HG03175 (cell line): ENCODE measurements at regions not wholly inside any gene's neighbourhood (a gene's known extent, or its start where the extent isn't known, plus 50 kb on each side); places are given as distances from the start of the nearest gene placed in this dataset.

Experiments
- ATAC-seq: cut with Tn5 transposase; IDR thresholded peaks from one replicate; pipeline ENCODE4 v1.9.1; 2021; ENCODE audit warnings: mild to moderate bottlenecking, moderate library complexity; ENCODE audit not compliant: unreplicated experiment

- no peak for ATAC-seq
Observed at GRCh38 chr2:14684516-14684915, 52.0 kb downstream of the LRATD1 start.

DNA sequence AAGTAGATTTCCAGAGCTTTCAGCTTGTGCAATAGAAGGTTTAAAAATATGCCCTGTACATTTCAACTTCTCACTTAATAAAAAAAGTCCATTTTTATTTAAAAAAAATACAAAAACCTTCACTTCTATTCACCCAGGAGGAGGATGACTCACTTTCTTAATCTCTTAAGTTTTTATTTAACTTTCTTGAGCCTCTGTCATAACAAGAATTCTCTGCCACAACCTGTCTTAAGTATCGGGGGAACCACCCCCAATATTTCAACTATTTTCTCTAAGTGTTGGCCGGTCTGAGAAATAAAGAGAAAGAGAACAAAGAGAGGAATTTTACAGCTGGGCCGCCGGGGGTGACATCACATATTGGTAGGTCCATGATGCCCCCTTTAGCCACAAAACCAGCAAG lies 58.4 kb downstream of the LRATD1 start:
- ATAC-seq = no peak

GRCh38 chr2:14693874-14694273 lies 61.4 kb downstream of the LRATD1 start:
- no peak for ATAC-seq

- ATAC-seq = no peak
Observed at GRCh38 chr2:14700753-14701152, 68.2 kb downstream of the LRATD1 start.

- no peak for ATAC-seq
Observed at GRCh38 chr2:14702258-14702657, 69.7 kb downstream of the LRATD1 start.

GRCh38 chr2:14706201-14706600 lies 73.7 kb downstream of the LRATD1 start:
- ATAC-seq = no peak

DNA sequence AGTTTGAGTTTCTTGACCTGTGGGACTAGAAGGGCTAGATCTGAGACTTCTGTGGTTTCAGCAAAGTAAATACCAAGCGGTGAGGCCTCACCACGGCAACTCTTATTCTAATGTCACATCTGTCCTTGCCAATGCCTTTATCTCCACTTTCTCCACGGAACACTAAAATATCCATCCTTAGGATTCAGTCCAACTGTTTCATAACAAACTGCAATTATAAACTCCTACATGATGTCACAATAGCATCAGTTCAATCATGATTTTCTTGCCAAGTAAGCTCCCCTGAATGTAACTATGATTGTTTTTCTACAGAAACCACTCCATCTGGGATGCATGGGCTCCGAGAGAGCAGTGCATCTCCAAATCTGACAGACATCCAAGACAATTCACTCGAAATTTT lies 79.6 kb downstream of the LRATD1 start:
- ATAC-seq = no peak

DNA sequence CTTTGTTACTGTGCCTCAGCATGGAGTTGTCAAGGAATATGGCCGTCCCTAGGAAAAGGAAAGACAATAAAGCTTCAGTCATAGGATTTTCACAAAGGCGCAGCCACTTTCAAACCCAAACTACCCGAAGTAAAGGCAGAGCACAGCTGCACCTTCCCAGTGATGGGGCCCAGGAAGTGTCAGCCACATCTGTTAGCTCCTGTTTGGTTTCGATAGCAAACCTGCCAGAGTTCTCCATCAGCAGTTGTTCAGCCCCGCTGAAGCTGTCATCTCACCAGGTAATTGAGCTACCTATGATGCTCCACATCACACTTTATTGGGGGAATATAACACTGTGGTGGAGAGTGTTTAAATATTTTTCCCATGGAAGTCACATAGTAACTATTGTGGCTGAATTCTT lies 80.7 kb downstream of the LRATD1 start:
- ATAC-seq = no peak

DNA sequence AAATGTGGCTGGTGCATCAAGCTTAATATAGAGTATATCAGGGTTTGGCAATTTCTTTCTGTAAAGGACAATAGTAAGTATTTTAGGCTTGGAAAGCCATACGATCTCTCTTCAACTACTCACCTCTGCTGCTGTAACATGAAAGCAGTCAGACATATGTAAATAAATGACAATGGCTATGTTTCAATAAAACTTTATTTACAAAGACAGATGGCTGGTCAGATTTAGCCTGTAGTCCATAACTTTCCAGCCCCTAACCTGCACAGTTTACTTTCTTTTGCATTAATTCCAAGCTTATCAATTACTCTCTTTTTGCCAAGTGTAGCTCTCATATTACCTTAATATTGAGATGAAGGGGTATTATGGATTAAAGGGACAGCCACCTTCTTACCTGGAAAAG lies 83.1 kb downstream of the LRATD1 start:
- no peak for ATAC-seq

- no peak for ATAC-seq
Observed at GRCh38 chr2:14716319-14716718, 83.8 kb downstream of the LRATD1 start.

GRCh38 chr2:14717131-14717530 lies 84.6 kb downstream of the LRATD1 start:
- ATAC-seq = no peak

DNA sequence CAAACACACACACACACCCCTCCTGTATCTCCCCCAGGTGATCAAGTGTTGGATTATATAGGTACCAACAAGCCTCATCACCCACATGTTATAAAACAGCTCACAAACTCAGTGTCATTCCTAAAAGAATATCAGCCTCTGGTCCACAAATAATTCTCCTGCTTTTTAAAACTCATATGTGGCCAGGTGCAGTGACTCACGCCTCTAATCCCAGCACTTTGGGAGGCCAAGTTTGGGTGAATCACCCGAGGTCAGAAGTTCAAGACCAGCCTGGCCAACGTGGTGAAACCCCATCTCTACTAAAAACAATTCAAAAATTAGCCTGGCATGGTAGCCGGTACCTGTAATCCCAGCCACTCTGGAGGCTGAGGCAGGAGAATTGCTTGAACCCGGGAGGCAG lies 87.8 kb downstream of the LRATD1 start:
- ATAC-seq = no peak

DNA sequence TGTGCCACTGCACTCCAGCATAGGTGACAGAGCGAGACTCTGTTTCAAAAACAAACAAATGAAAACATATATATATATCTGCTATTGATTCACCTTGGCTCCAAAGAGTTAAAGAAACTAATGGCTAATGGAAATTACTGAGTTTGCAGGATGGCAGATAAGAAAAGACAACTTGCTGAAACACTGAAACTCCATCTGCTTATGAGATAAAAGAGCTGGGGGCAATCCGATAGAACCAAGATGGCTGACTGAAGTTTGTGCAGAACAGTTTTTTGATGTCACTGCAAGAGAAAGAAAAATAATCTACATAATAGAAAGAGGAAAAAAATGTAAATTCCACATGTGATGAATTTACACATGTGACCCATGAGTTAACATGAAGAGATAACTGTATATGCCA lies 88.2 kb downstream of the LRATD1 start:
- no peak for ATAC-seq

- ATAC-seq = no peak
Observed at GRCh38 chr2:14722904-14723570, 90.5 kb downstream of the LRATD1 start.

DNA sequence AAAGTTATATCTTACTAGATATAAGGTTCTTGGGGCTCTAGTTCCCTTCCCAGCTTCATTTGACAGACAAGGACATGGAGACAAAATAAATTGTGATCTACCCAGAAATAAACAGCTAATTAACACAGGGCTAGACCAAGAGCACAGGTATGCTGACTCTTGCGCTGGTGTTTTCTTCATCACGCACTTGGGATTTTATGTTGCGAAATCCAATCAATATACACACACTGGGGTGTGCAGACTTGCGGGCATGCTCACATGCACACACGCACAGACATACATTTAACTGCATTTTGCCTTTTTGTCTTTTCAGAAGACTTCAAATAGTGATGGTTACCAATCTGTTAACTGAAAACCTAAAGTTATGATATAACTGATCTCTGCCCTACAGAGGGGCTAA lies 91.2 kb downstream of the LRATD1 start:
- no peak for ATAC-seq

DNA sequence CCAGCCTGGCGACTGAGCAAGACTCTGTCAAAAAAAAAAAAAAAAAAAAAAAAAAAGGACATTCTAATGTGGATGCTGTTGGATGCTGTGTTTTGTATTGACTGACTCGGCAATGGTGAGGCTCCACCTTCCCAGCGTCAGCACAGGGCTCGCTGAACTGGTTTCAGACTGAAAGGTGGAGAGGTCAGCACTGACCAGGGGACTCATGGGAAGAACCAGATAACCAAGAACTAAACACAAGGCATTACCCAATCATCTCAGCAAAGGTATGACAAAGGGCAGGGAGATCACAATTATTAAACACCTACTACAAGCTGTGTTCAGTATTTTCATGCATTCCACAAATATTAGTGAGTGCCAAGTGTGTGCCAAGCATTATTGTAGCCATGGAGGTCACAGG lies 103.2 kb downstream of the LRATD1 start:
- ATAC-seq = no peak

GRCh38 chr2:14737201-14737600 lies 104.7 kb downstream of the LRATD1 start:
- ATAC-seq = no peak

- ATAC-seq = no peak
Observed at GRCh38 chr2:14743861-14744260, 111.3 kb downstream of the LRATD1 start.

- ATAC-seq = no peak
Observed at GRCh38 chr2:14745288-14746076, 113.0 kb downstream of the LRATD1 start.

DNA sequence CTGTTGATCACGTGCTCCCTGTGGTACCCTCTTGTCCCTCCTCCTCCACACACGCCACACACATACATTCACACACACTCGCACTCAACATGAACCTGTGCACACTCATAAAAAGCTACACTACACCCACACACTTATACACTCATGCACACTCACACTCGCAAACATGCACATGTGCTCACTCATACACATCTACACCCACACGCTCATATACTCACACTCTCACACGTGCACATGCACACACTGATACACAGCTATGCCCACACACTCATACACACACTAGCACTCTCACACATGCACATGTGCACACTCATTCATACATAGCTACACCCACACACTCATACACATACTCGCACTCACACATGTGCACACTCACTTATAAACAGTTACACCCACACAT lies 113.6 kb downstream of the LRATD1 start:
- ATAC-seq = no peak

GRCh38 chr2:14747447-14747846 lies 114.9 kb downstream of the LRATD1 start:
- ATAC-seq = no peak

GRCh38 chr2:14749884-14750283 lies 117.4 kb downstream of the LRATD1 start:
- ATAC-seq = no peak

GRCh38 chr2:14750433-14750832 lies 117.9 kb downstream of the LRATD1 start:
- no peak for ATAC-seq
